ENCODE measurements at regions not wholly inside any gene's neighbourhood (a gene's known extent, or its start where the extent isn't known, plus 50 kb on each side); places are given as distances from the start of the nearest gene placed in this dataset.

DNA sequence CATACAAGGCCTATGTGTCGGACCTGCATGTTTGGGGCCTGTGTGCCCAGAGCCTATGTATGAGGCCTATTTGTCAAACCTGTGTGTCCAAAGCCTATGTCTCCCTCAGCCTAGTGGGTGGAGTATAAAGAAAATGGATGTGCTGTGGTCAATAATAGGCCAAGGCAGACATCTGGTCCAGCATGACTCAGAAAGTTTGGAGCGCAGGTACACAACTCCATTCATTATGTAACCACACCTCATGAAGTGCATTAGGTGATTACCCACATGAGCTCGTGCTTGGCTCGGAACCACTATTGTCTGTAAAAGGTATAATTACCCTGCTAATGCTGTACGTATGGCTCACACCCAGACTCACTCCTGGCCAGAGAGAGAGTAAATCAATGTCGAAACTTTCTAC, 302.4 kb upstream of the POU3F2 start:
- Mint-ChIP-seq H3K9me3 (peaks cover 0 to 11% (median 0%) of the 10 kb centered on the region in 11 donors), H3K27ac (no peak overlapping the region), H3K4me1 (no peaks in the 10 kb centered on the region), H3K4me3 (no peak overlapping the region), H3K27me3 (no peaks in the 10 kb centered on the region), H3K36me3 (no peaks in the 10 kb centered on the region)
- intact Hi-C loops (cut with micrococcal nuclease) = no loop called here
- Histone ChIP-seq H3K27ac (ENCODE audit: low read depth, low read length) (no peak overlapping the region), H3K4me3 (ENCODE audit: low read length) (no peak overlapping the region), H3K27me3 (ENCODE audit: control insufficient read depth in 2 of 2, insufficient read depth in 2 of 2, low read length in 2 of 2) (no peaks in the 10 kb centered on the region), H3K36me3 (ENCODE audit: control insufficient read depth in 2 of 3, insufficient read depth in 3 of 3, low read length in 3 of 3) (no peaks in the 10 kb centered on the region), H3K4me1 (ENCODE audit: control insufficient read depth in 2 of 2, insufficient read depth in 2 of 2, low read length in 2 of 2) (no peaks in the 10 kb centered on the region), H3K9me3 (ENCODE audit: control insufficient read depth in 2 of 3, low read length in 3 of 3) (no peaks in the 10 kb centered on the region)
- POLR2A ChIA-PET = no interaction called here
- CTCF ChIA-PET = no interaction called here
- ATAC-seq (peak; percentile 22), DNase-seq (no peak)

DNA sequence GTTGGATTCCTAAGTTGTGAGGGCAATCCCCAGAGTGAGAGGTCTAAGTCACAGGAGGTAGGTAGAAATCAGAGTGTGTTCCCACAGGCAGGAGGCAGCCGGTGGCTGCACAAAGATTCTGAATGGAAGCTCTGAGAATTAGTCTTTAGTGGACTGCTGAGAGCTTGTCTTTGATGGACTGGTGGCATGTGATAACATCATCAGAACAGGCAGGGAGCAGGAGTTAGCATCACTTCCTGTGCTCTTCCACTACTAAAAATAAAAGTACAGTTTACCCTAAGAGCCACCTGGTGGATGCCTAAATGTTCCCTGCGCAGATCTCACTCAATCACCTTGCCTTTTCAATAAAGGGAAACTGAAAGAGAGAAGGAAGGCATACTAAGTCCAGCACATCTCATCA, 294.6 kb upstream of the POU3F2 start:
- DNase-seq (no peak), ATAC-seq (no peak)
- H3K4me1 ChIP-seq (ENCODE audit: control insufficient read depth in 2 of 2, insufficient read depth in 2 of 2, low read length in 2 of 2) = no peaks in the 10 kb centered on the region
- H3K27ac ChIP-seq (ENCODE audit: low read depth, low read length) = no peak overlapping the region
- H3K9me3 Mint-ChIP-seq = peaks cover 0 to 5% (median 2%) of the 10 kb centered on the region in 11 donors
- H3K27ac Mint-ChIP-seq = peak overlapping the region in 2 of 9 donors; percentile 12 to 41
- H3K27me3 Mint-ChIP-seq = peaks cover 0 to 4% (median 0%) of the 10 kb centered on the region in 5 donors
- no peaks in the 10 kb centered on the region for H3K36me3 Mint-ChIP-seq
- no peak overlapping the region for H3K4me3 ChIP-seq (ENCODE audit: low read length)
- ChIA-PET POLR2A (no interaction called here), CTCF (no interaction called here)
- H3K9me3 ChIP-seq (ENCODE audit: control insufficient read depth in 2 of 3, low read length in 3 of 3) = no peaks in the 10 kb centered on the region
- intact Hi-C loops (cut with micrococcal nuclease) = no loop called here
- no peaks in the 10 kb centered on the region for H3K4me1 Mint-ChIP-seq
- no peaks in the 10 kb centered on the region for H3K27me3 ChIP-seq (ENCODE audit: control insufficient read depth in 2 of 2, insufficient read depth in 2 of 2, low read length in 2 of 2)
- no peaks in the 10 kb centered on the region for H3K36me3 ChIP-seq (ENCODE audit: control insufficient read depth in 2 of 3, insufficient read depth in 3 of 3, low read length in 3 of 3)
- H3K4me3 Mint-ChIP-seq = no peak overlapping the region

DNA sequence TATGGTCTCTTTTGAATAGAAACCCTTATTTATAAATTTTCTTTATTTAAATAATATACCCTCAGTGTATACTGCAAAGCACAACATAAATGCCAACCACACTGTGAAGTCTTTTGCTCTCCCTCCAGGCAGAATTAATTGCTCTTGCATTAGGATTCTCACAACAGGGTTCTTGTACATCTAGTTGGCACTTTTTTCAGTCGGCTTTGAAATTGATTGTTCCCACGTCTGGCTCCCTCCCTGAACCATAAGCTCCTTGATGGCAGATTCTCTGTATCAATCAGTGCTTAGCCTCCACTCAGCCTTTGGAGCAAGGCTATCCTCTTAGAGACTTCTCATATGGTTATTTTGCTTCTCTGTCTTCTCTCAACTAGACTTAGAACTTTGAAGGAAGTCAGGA, 288.0 kb upstream of the POU3F2 start:
- intact Hi-C loops (cut with micrococcal nuclease) = no loop called here
- peaks cover 0 to 4% (median 0%) of the 10 kb centered on the region in 11 donors for H3K9me3 Mint-ChIP-seq
- no peaks in the 10 kb centered on the region for H3K36me3 Mint-ChIP-seq
- no peak for DNase-seq
- Histone ChIP-seq H3K9me3 (ENCODE audit: control insufficient read depth in 2 of 3, low read length in 3 of 3) (no peaks in the 10 kb centered on the region), H3K4me3 (ENCODE audit: low read length) (no peak overlapping the region), H3K36me3 (ENCODE audit: control insufficient read depth in 2 of 3, insufficient read depth in 3 of 3, low read length in 3 of 3) (no peaks in the 10 kb centered on the region), H3K27me3 (ENCODE audit: control insufficient read depth in 2 of 2, insufficient read depth in 2 of 2, low read length in 2 of 2) (no peaks in the 10 kb centered on the region), H3K27ac (ENCODE audit: low read depth, low read length) (no peak overlapping the region), H3K4me1 (ENCODE audit: control insufficient read depth in 2 of 2, insufficient read depth in 2 of 2, low read length in 2 of 2) (no peaks in the 10 kb centered on the region)
- ChIA-PET CTCF (no interaction called here), POLR2A (no interaction called here)
- no peak overlapping the region for H3K4me3 Mint-ChIP-seq
- no peak for ATAC-seq
- H3K4me1 Mint-ChIP-seq = no peaks in the 10 kb centered on the region
- peaks cover 0 to 11% (median 0%) of the 10 kb centered on the region in 5 donors for H3K27me3 Mint-ChIP-seq
- no peak overlapping the region for H3K27ac Mint-ChIP-seq

DNA sequence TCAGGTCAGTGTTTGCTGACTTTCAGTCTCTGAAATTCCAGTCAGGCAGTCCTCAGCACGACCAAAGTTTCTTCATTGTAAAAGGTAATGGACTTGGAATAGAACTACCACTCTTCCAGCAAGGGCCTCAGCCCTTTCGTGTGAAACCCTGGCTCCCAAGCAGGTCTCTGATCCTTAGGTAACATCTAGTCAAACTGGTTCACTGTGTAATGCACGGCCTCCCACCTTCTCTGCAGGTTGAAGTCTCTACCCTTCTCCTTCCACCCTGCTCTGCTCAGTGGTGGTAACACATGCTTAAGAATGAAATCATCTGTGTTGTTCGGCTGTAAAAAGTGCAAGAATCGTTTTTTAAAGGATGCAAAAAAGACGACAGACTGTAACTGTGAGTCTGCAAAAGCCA, 287.2 kb upstream of the POU3F2 start:
- intact Hi-C loops (cut with micrococcal nuclease) = no loop called here
- H3K27me3 Mint-ChIP-seq = peaks cover 0 to 11% (median 0%) of the 10 kb centered on the region in 5 donors
- no peaks in the 10 kb centered on the region for H3K27me3 ChIP-seq (ENCODE audit: control insufficient read depth in 2 of 2, insufficient read depth in 2 of 2, low read length in 2 of 2)
- no peaks in the 10 kb centered on the region for H3K36me3 Mint-ChIP-seq
- ChIA-PET CTCF (no interaction called here), POLR2A (no interaction called here)
- DNase-seq (no peak), ATAC-seq (no peak)
- no peaks in the 10 kb centered on the region for H3K4me1 ChIP-seq (ENCODE audit: control insufficient read depth in 2 of 2, insufficient read depth in 2 of 2, low read length in 2 of 2)
- no peak overlapping the region for H3K4me3 Mint-ChIP-seq
- no peaks in the 10 kb centered on the region for H3K9me3 ChIP-seq (ENCODE audit: control insufficient read depth in 2 of 3, low read length in 3 of 3)
- no peaks in the 10 kb centered on the region for H3K4me1 Mint-ChIP-seq
- H3K27ac Mint-ChIP-seq = no peak overlapping the region
- H3K9me3 Mint-ChIP-seq = peaks cover 0 to 7% (median 0%) of the 10 kb centered on the region in 11 donors
- H3K36me3 ChIP-seq (ENCODE audit: control insufficient read depth in 2 of 3, insufficient read depth in 3 of 3, low read length in 3 of 3) = no peaks in the 10 kb centered on the region
- no peak overlapping the region for H3K27ac ChIP-seq (ENCODE audit: low read depth, low read length)
- no peak overlapping the region for H3K4me3 ChIP-seq (ENCODE audit: low read length)

DNA sequence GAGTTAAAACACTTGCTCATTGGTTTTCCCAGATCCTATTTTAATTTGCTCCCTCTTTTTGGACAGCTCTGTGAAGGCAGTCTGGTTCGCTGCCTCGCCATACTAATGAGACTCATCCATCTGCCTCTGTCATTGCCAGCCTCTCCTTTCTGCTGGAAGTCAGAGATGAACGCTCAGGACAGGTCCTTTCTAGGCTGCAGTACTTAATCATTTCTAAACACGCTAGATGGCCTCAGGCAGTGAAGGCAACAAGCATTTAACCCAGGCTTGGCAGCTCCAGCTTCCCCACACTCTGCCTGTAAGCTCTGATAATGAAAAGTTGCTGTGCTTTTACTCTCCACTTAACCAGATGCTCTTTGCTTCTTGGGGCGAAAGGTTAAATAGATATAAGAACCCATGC, 286.7 kb upstream of the POU3F2 start:
- H3K27me3 ChIP-seq (ENCODE audit: control insufficient read depth in 2 of 2, insufficient read depth in 2 of 2, low read length in 2 of 2) = no peaks in the 10 kb centered on the region
- H3K4me1 Mint-ChIP-seq = no peaks in the 10 kb centered on the region
- ChIA-PET POLR2A (no interaction called here), CTCF (no interaction called here)
- no peak overlapping the region for H3K4me3 ChIP-seq (ENCODE audit: low read length)
- H3K27ac ChIP-seq (ENCODE audit: low read depth, low read length) = no peak overlapping the region
- H3K27ac Mint-ChIP-seq = no peak overlapping the region
- no peak for DNase-seq
- H3K4me1 ChIP-seq (ENCODE audit: control insufficient read depth in 2 of 2, insufficient read depth in 2 of 2, low read length in 2 of 2) = no peaks in the 10 kb centered on the region
- H3K36me3 ChIP-seq (ENCODE audit: control insufficient read depth in 2 of 3, insufficient read depth in 3 of 3, low read length in 3 of 3) = no peaks in the 10 kb centered on the region
- no peaks in the 10 kb centered on the region for H3K9me3 ChIP-seq (ENCODE audit: control insufficient read depth in 2 of 3, low read length in 3 of 3)
- intact Hi-C loops (cut with micrococcal nuclease) = no loop called here
- ATAC-seq = no peak
- H3K9me3 Mint-ChIP-seq = peaks cover 0 to 7% (median 0%) of the 10 kb centered on the region in 11 donors
- H3K36me3 Mint-ChIP-seq = no peaks in the 10 kb centered on the region
- peaks cover 0 to 11% (median 0%) of the 10 kb centered on the region in 5 donors for H3K27me3 Mint-ChIP-seq
- no peak overlapping the region for H3K4me3 Mint-ChIP-seq

DNA sequence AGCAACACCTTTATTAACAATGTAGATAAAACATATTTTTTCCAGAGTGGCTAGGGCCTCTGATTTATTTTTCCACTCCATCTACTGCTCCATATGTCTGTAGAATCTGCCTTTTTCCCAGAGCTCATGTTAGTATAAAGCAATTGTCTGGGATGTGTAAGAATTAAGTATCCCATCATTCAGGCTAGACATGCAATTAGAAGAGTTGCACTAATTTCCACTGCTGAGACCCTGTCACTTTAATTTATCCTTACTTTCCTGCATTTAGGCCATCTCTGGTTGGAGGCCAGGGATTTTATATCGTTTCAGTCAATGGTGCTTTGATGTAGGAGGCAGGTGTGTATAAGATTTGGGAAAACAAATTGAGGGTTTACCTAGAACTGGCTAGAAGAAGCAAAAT, 286.1 kb upstream of the POU3F2 start:
- no peak for ATAC-seq
- POLR2A ChIA-PET = no interaction called here
- Histone ChIP-seq H3K9me3 (ENCODE audit: control insufficient read depth in 2 of 3, low read length in 3 of 3) (no peaks in the 10 kb centered on the region), H3K27me3 (ENCODE audit: control insufficient read depth in 2 of 2, insufficient read depth in 2 of 2, low read length in 2 of 2) (no peaks in the 10 kb centered on the region), H3K36me3 (ENCODE audit: control insufficient read depth in 2 of 3, insufficient read depth in 3 of 3, low read length in 3 of 3) (no peaks in the 10 kb centered on the region), H3K4me3 (ENCODE audit: low read length) (no peak overlapping the region), H3K4me1 (ENCODE audit: control insufficient read depth in 2 of 2, insufficient read depth in 2 of 2, low read length in 2 of 2) (no peaks in the 10 kb centered on the region), H3K27ac (ENCODE audit: low read depth, low read length) (no peak overlapping the region)
- CTCF ChIA-PET = no interaction called here
- H3K4me1 Mint-ChIP-seq = no peaks in the 10 kb centered on the region
- no peak overlapping the region for H3K4me3 Mint-ChIP-seq
- DNase-seq = no peak
- H3K9me3 Mint-ChIP-seq = peaks cover 0 to 7% (median 0%) of the 10 kb centered on the region in 11 donors
- H3K27ac Mint-ChIP-seq = no peak overlapping the region
- peaks cover 0 to 11% (median 0%) of the 10 kb centered on the region in 5 donors for H3K27me3 Mint-ChIP-seq
- H3K36me3 Mint-ChIP-seq = no peaks in the 10 kb centered on the region
- intact Hi-C loops (cut with micrococcal nuclease) = no loop called here

DNA sequence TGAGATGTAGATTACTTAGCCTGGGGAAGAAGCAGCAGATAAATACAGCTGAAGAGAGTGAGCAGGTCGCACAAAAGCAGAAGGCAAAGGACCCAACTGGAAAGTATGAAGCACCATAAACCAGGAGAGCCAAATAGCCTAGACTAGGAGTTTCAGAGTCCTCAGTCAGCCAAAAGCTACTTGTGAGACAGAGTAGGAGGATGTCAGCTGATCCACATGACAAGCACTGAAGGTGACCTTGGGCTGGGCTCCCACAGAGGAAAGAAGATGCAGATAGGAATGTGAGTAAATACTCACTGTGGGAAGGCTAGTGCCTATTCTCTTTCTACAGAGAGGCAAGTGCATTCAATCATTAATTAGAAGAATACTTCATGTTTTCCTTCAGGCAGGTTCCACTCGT, 274.0 kb upstream of the POU3F2 start:
- Mint-ChIP-seq H3K4me1 (no peaks in the 10 kb centered on the region), H3K27ac (no peak overlapping the region), H3K4me3 (no peak overlapping the region), H3K36me3 (no peaks in the 10 kb centered on the region), H3K27me3 (peaks cover 0 to 5% (median 0%) of the 10 kb centered on the region in 5 donors), H3K9me3 (peaks cover 0 to 6% (median 0%) of the 10 kb centered on the region in 11 donors)
- Histone ChIP-seq H3K4me1 (ENCODE audit: control insufficient read depth in 2 of 2, insufficient read depth in 2 of 2, low read length in 2 of 2) (no peaks in the 10 kb centered on the region), H3K36me3 (ENCODE audit: control insufficient read depth in 2 of 3, insufficient read depth in 3 of 3, low read length in 3 of 3) (no peaks in the 10 kb centered on the region), H3K27me3 (ENCODE audit: control insufficient read depth in 2 of 2, insufficient read depth in 2 of 2, low read length in 2 of 2) (no peaks in the 10 kb centered on the region), H3K27ac (ENCODE audit: low read depth, low read length) (no peak overlapping the region), H3K4me3 (ENCODE audit: low read length) (no peak overlapping the region), H3K9me3 (ENCODE audit: control insufficient read depth in 2 of 3, low read length in 3 of 3) (no peaks in the 10 kb centered on the region)
- ChIA-PET CTCF (no interaction called here), POLR2A (no interaction called here)
- DNase-seq (no peak), ATAC-seq (no peak)
- intact Hi-C loops (cut with micrococcal nuclease) = no loop called here
